ENCODE measurements at regions not wholly inside any gene's neighbourhood (a gene's known extent, or its start where the extent isn't known, plus 50 kb on each side); places are given as distances from the start of the nearest gene placed in this dataset.

DNA sequence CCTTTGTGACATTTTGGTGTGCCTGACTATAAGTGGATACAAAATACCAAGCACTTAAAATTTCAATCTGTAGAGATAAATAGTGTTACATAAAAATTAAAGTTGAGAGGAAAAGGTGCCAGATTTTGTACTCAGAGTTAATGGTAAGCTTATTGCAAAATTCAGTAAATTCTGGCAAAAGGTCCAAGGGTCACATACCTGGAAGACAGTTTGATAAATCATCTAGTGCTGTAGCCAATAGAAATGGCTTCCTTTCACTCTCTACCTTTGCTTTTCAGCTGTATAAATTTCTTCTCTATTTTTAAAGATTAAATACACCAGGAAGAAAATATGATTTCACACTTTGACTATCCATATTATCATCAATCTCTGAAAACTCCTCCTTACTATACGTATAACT lies 690.2 kb upstream of the NRSN1 start:
- no peak for TF ChIP-seq POLR2A (IDR thresholded peaks at IDR 0.05)
- TF ChIP-seq POLR2AphosphoS5 (IDR thresholded peaks at IDR 0.05): no peak
- no peak for TF ChIP-seq CTCF (IDR thresholded peaks at IDR 0.05 in 8 of 11, conservative IDR thresholded peaks at IDR 0.05 in 3 of 11)
